Adrenal gland (tissue), 9 donors: ENCODE measurements at regions not wholly inside any gene's neighbourhood (a gene's known extent, or its start where the extent isn't known, plus 50 kb on each side); places are given as distances from the start of the nearest gene placed in this dataset.
A peak's percentile ranks its signal among the peaks of the same experiment; 100 is the strongest.

Experiments
- DNase-seq, 7 donors: peaks; one replicate each; pipeline ENCODE4 v3.0.0-alpha.2; 2019 to 2020
- H3K27ac ChIP-seq, 5 donors: fragments of 200-600 bp; sonication (generic) in 4 of 5; 1 replicate in 3 of 5; 2 replicates in 2 of 5; pipeline versions ENCODE4 v1.5.1 to v1.8.0; 2016 to 2020; ENCODE audit warnings: mild to moderate bottlenecking in 1 of 5
- H3K27me3 ChIP-seq: fragments of 200-600 bp; 2 replicates; pipeline ENCODE4 v1.8.0; 2021
- H3K36me3 ChIP-seq, 2 donors: fragments of 200-600 bp; replicated peaks in 1 of 2; 1 replicate in 1 of 2; 2 replicates in 1 of 2; pipeline versions ENCODE4 v1.5.1 to v1.8.0; 2018 to 2022
- H3K4me1 ChIP-seq, 2 donors: fragments of 200-600 bp; replicated peaks in 1 of 2; 1 replicate in 1 of 2; 2 replicates in 1 of 2; pipeline versions ENCODE4 v1.5.1 to v1.8.0; 2018 to 2021
- H3K4me3 ChIP-seq, 4 donors: fragments of 200-600 bp; sonication (generic) in 3 of 4; one replicate each; pipeline ENCODE4 v1.5.1; 2016 to 2018
- H3K9me3 ChIP-seq, 3 donors: fragments of 200-600 bp; sonication (generic) in 1 of 3; replicated peaks in 1 of 3; 1 replicate in 2 of 3; 2 replicates in 1 of 3; pipeline versions ENCODE4 v1.5.1 to v1.8.0; 2016 to 2021
- CTCF ChIP-seq, 6 experiments: fragments of 450-650 bp in 4 of 6; fragments of 200-600 bp in 2 of 6; sonication (generic) in 1 of 6; IDR thresholded peaks; 1 replicate in 5 of 6; 2 replicates in 1 of 6; pipeline versions ENCODE4 v1.5.1 to v1.8.0; 2016 to 2021; ENCODE audit warnings: antibody characterized with exemption in 6 of 6, mild to moderate bottlenecking in 2 of 6, moderate library complexity in 1 of 6
- POLR2A ChIP-seq, 2 donors: fragments of 450-650 bp; IDR thresholded peaks; one replicate each; pipeline ENCODE4 v1.6.1; 2017; ENCODE audit warnings: antibody characterized with exemption in 2 of 2, mild to moderate bottlenecking in 2 of 2, moderate library complexity in 1 of 2
- WGBS, 4 donors: extraction: QIAGEN DNeasy Blood & Tissue Kit in 2 of 4; methylation state at CpG; one replicate each; pipeline versions ENCODE4 v1.1.5 to v1.1.7; 2013 to 2017; 5-methylcytosine and 5-hydroxymethylcytosine counted together
- intact Hi-C, 2 donors: fragments of 100-400 bp; cut with DNase I; formaldehyde crosslinking; loops; one replicate each; pipeline versions ENCODE4 v1.14.1 to v1.15.0; 2022 to 2023
- donor health status: healthy with polysubstance abuse.
- donor health status: Bipolar disorder and iron deficiency.
- donor health status: DM: yes; HTN: yes; CAD: no.
- donor health status: DM: no; HTN: no; CAD: no.
- donor health status: DM: no; HTN: no; CAD: no.

DNA sequence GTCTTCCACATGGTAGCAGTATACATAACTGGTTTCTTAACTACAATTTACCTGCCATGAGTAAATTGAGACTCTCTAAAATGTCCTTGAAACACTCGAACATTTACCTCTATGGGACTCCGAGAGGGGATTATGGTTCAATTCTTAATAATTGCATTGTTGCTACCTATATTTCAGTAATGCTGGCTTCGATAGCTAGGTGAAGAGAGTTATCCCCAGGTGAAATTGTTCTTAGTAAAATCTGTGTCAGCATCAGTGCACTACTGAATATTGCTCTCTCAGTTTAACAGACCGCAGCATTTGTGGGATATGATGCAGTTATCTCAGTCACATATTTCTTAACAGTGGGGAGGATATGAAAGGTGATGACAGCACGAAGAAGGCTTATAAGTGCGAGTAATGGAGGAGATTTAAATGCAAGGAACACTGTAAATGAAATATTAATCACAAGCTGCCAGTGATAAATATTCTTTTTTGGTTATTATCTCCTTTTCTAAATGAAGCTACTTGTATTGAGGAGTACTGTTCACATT is 801.9 kb downstream of the BRINP3 start:
- Histone ChIP-seq H3K27me3 (no peaks in the 10 kb centered on the region), H3K4me1 (no peaks in the 10 kb centered on the region), H3K27ac (no peak overlapping the region), H3K9me3 (no peaks in the 10 kb centered on the region), H3K4me3 (no peak overlapping the region), H3K36me3 (no peaks in the 10 kb centered on the region)
- intact Hi-C loops = no loop called here
- no peak for DNase-seq
- 62 to 69% (median 67%) methylated on average over 6 of the region's 6 CpGs for WGBS, 4 donors
- TF ChIP-seq CTCF (IDR thresholded peaks at IDR 0.05) = no peak
- TF ChIP-seq POLR2A (IDR thresholded peaks at IDR 0.05) = no peak

DNA sequence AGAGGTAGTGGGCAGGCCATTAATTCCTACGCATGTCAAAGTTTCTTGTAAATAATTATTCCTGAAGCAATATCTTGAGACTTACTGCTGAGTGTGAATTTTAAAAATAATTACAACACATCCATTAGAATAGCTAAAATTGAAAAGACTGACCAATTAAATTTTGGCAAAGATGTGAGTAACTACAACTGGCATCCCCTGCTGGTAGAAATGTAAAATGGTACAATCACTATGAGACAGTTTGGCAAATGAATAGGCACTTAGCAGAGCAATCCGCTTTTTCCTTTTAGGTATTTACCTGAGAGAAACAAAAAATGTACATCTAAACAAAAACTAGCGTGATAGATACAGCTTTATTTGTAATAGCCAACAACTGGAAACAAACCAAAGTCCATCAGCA is 798.9 kb downstream of the BRINP3 start:
- no peak overlapping the region for H3K4me3 ChIP-seq
- WGBS, 4 donors = 80 to 89% (median 85%) methylated on average over 3 of the region's 3 CpGs
- H3K36me3 ChIP-seq = no peaks in the 10 kb centered on the region
- no peaks in the 10 kb centered on the region for H3K4me1 ChIP-seq
- no peak for DNase-seq
- TF ChIP-seq POLR2A (IDR thresholded peaks at IDR 0.05) (no peak), CTCF (IDR thresholded peaks at IDR 0.05) (peak in 1 of 6 experiments; percentile 12)
- no peaks in the 10 kb centered on the region for H3K27me3 ChIP-seq
- intact Hi-C loops = no loop called here
- H3K9me3 ChIP-seq = no peaks in the 10 kb centered on the region
- H3K27ac ChIP-seq = no peak overlapping the region

DNA sequence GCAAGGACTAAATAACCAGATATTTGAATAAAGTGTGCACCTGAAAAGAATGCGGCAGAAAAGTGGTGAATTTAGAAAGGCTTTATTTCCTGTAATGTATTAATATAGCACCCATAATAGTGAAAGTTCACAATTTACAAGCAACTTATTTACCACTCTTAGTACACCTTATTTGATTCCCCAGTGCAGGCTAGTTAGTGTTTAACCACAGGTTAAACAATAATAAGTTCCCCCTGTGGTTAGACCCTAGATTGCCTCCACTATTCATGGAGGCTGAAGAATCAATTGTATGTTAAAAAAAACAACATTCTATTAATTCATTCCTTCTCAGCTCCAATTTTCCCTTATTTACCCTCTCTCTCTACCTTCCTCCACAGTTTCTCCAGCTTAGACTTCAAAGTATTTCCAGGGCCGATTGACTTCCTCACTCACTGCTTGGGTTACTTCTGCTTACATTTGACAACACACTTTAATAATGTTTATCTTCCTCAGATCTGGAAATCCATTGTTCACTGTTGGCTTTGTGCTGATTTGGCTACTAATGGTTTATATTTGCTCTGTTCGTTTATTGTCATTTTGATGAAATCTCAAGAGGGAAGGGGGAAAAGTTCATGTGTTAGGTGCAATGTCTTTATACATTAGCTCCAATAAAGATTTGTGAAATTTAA is 796.3 kb downstream of the BRINP3 start:
- no peaks in the 10 kb centered on the region for H3K9me3 ChIP-seq
- DNase-seq = no peak
- no peak overlapping the region for H3K4me3 ChIP-seq
- intact Hi-C loops = no loop called here
- no peaks in the 10 kb centered on the region for H3K36me3 ChIP-seq
- H3K27me3 ChIP-seq = no peaks in the 10 kb centered on the region
- WGBS, 4 donors = 49 to 59% (median 56%) methylated on average over 3 of the region's 3 CpGs
- no peak overlapping the region for H3K27ac ChIP-seq
- no peaks in the 10 kb centered on the region for H3K4me1 ChIP-seq
- TF ChIP-seq CTCF (IDR thresholded peaks at IDR 0.05) = no peak
- TF ChIP-seq POLR2A (IDR thresholded peaks at IDR 0.05) = no peak

DNA sequence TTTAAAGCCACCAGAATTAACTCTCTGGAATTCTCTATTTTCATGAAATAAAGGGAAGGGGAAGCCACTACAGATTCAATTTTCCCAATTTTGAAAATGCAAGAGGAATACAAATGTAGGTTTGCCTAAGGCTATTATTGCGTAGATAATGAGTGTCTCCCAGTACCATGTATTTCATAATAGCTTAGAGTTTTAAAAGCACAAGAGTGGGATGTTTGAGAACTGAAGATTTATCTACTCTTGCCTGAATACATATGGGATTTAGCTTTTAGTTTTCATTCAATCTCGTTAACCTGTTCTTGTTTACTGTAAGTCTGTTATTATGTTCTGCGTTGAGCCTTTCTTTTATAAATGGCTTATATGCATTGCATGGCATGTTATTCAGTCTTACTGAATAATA is 795.1 kb downstream of the BRINP3 start:
- Histone ChIP-seq H3K4me3 (no peak overlapping the region), H3K27me3 (no peaks in the 10 kb centered on the region), H3K27ac (no peak overlapping the region), H3K9me3 (no peaks in the 10 kb centered on the region), H3K4me1 (no peaks in the 10 kb centered on the region), H3K36me3 (no peaks in the 10 kb centered on the region)
- WGBS, 4 donors = 76 to 87% (median 80%) methylated on average over 3 of the region's 3 CpGs
- no peak for DNase-seq
- no peak for TF ChIP-seq POLR2A (IDR thresholded peaks at IDR 0.05)
- no peak for TF ChIP-seq CTCF (IDR thresholded peaks at IDR 0.05)
- intact Hi-C loops = no loop called here
